Vagina (tissue), 2 donors: ENCODE measurements at regions not wholly inside any gene's neighbourhood (a gene's known extent, or its start where the extent isn't known, plus 50 kb on each side); places are given as distances from the start of the nearest gene placed in this dataset. TPM values are rescaled to one million over a fixed set of nuclear protein-coding genes. Genes with fewer than 3 reads are reported as not detected.

Experiments
- DNase-seq, 2 donors: peaks; one replicate each; pipeline ENCODE4 v3.0.0-alpha.2; 2017; ENCODE audit errors: extremely low spot score in 2 of 2
- H3K27ac ChIP-seq: fragments of 200-600 bp; sonication (generic); one replicate; pipeline ENCODE4 v1.5.1; 2019
- H3K27me3 ChIP-seq: fragments of 200-600 bp; sonication (generic); one replicate; pipeline ENCODE4 v1.5.1; 2019
- H3K36me3 ChIP-seq, 2 donors: fragments of 200-600 bp; sonication (generic); one replicate each; pipeline ENCODE4 v1.5.1; 2017 to 2019
- H3K4me1 ChIP-seq: fragments of 200-600 bp; sonication (generic); one replicate; pipeline ENCODE4 v1.5.1; 2019
- H3K4me3 ChIP-seq, 2 donors: fragments of 200-600 bp; sonication (generic); 1 replicate in 1 of 2; 2 replicates in 1 of 2; pipeline ENCODE4 v1.5.1; 2016 to 2019
- H3K9me3 ChIP-seq: fragments of 200-600 bp; sonication (generic); one replicate; pipeline ENCODE4 v1.5.1; 2019
- intact Hi-C: fragments of 100-400 bp; cut with DNase I; formaldehyde crosslinking; loops from one replicate; pipeline ENCODE4 v1.15.1; 2023
- small RNA-seq: library from RNA; depleted of rRNA; stranded (forward); fragments of <200 nt; gene quantifications from one replicate; pipeline ENCODE3, GENCODE V24; 2016
- TF ChIP-seq, protein P1 (sequence below), 3 experiments: fragments of 450-650 bp in 2 of 3; fragments of 200-600 bp in 1 of 3; sonication (generic) in 1 of 3; IDR thresholded peaks; one replicate each; pipeline ENCODE4 v1.5.1; 2017 to 2019; ENCODE audit warnings: antibody characterized with exemption in 3 of 3, mild to moderate bottlenecking in 2 of 3, moderate library complexity in 2 of 3

GRCh38 chr9:74444369-74444768 is 52.8 kb upstream of the RORB start:
- Histone ChIP-seq H3K4me1 (no peaks in the 10 kb centered on the region), H3K27me3 (no peaks in the 10 kb centered on the region), H3K36me3 (no peaks in the 10 kb centered on the region), H3K9me3 (no peaks in the 10 kb centered on the region), H3K4me3 (no peak overlapping the region), H3K27ac (no peak overlapping the region)
- intact Hi-C loops, result loop anchor here (10.0 kb wide), 1 partner anchor 60 kb away; no protein-coding TSS in a partner anchor
- no peak for DNase-seq
- TF ChIP-seq, protein P1, sequence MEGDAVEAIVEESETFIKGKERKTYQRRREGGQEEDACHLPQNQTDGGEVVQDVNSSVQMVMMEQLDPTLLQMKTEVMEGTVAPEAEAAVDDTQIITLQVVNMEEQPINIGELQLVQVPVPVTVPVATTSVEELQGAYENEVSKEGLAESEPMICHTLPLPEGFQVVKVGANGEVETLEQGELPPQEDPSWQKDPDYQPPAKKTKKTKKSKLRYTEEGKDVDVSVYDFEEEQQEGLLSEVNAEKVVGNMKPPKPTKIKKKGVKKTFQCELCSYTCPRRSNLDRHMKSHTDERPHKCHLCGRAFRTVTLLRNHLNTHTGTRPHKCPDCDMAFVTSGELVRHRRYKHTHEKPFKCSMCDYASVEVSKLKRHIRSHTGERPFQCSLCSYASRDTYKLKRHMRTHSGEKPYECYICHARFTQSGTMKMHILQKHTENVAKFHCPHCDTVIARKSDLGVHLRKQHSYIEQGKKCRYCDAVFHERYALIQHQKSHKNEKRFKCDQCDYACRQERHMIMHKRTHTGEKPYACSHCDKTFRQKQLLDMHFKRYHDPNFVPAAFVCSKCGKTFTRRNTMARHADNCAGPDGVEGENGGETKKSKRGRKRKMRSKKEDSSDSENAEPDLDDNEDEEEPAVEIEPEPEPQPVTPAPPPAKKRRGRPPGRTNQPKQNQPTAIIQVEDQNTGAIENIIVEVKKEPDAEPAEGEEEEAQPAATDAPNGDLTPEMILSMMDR (IDR thresholded peaks at IDR 0.05), result no peak

Small RNAs in the stretch of these regions (small RNA-seq; reads per million reads assigned to genes)
- gene RNA5SP286, result not detected
